ENCODE measurements at regions not wholly inside any gene's neighbourhood (a gene's known extent, or its start where the extent isn't known, plus 50 kb on each side); places are given as distances from the start of the nearest gene placed in this dataset.

DNA sequence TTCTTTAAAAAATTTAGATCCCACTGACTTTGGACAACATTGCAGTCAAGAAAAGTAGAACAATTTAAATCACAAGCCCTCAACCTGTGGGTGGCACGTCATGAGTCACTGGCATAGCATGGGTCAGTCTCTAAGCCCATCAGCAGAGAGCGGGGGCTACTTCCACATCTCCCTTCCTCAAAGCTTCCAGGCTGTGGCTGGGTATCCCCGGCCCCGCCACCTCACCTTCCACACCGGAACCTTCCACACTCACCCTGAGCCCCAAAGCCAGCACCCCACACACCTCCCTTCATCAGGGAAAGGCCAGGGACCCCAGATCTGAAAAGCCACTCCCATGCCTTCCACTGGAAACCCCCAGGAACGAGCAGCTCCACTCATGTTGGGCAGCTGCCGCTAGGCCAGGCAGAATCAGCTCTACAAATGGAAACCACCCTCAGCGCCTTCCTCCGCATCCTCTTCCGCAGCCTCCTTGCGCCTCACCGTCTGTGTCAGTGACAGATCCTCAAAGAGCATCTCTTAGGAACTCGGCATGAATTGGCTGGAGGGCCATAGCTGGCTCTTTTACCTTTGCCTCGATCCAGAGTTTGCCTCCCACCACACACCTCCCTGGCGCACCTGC, 156.5 kb downstream of the ERCC6L2 start:
- no TSS peak for BruUV-seq (replicated peaks)
- Histone ChIP-seq H3K79me2 (ENCODE audit: control insufficient read depth, insufficient read depth, low read length) (no peaks in the 10 kb centered on the region), H3K9me1 (ENCODE audit: control insufficient read depth, insufficient read depth, low read length) (no peaks in the 10 kb centered on the region), H3K9ac (ENCODE audit: insufficient read depth in 1 of 2, low read depth in 2 of 2, low read length in 2 of 2) (no peak overlapping the region), H4K20me1 (replicated peaks; ENCODE audit: control insufficient read depth, insufficient read depth, low read length) (no peaks in the 10 kb centered on the region), H3K4me3 (no peak overlapping the region), H3K36me3 (ENCODE audit: control insufficient read depth, insufficient read depth, low read length) (no peaks in the 10 kb centered on the region), H3K27ac (ENCODE audit: extremely low read depth, low read depth, low read length) (no peak overlapping the region), H3K27me3 (ENCODE audit: control insufficient read depth in 2 of 2, insufficient read depth in 2 of 2, low read length in 2 of 2) (peaks cover 2 to 31% of the 10 kb centered on the region in 2 experiments; a peak in 3 of 5 replicates), H3K4me2 (ENCODE audit: insufficient read depth, low read length) (no peak overlapping the region), H3K9me3 (replicated peaks; ENCODE audit: control insufficient read depth, insufficient read depth, low read depth, low read length) (peaks cover 6% of the 10 kb centered on the region; the same call in 1 of the 2 replicates), H3K4me1 (replicated peaks in 1 of 2; ENCODE audit: control insufficient read depth in 2 of 2, insufficient read depth in 2 of 2, low read length in 2 of 2) (peaks cover 0 to 3% of the 10 kb centered on the region in 2 experiments; a peak in 1 of 5 replicates), H2AFZ (ENCODE audit: low read depth, low read length) (no peak overlapping the region)
- intact Hi-C loops (cut with micrococcal nuclease) = no loop called here
- FAIRE-seq = no peak
- no peak for ATAC-seq
- WGBS (ENCODE audit: insufficient coverage, low coverage, missing lambda C conversion rate) = 18% methylated on average over 15 of the region's 15 CpGs
- ChIA-PET CTCF (ENCODE audit: low intra/inter-chr PET ratio) (no interaction called here), POLR2A (no interaction called here)
- DNase-seq (ENCODE audit: extremely low read depth in 1 of 4, low spot score in 3 of 4) = no peak
- TF ChIP-seq EZH2 (IDR thresholded peaks at IDR 0.05; ENCODE audit: borderline replicate concordance, low read depth, low read length) (no peak), ZC3H8 (IDR thresholded peaks at IDR 0.05) (no peak), POLR3A (IDR thresholded peaks at IDR 0.05; ENCODE audit: borderline replicate concordance, extremely low read depth, insufficient read depth, insufficient read length) (no peak), ZNF699 (CRISPR knock-in tag; IDR thresholded peaks at IDR 0.05; ENCODE audit: insufficient replicate concordance) (no peak), BRD9 (IDR thresholded peaks at IDR 0.05; ENCODE audit: low read depth, partially characterized antibody) (no peak), KLF16 (IDR thresholded peaks at IDR 0.05) (no peak), ZNF444 (CRISPR knock-in tag; IDR thresholded peaks at IDR 0.05) (no peak), ZNF655 (CRISPR knock-in tag; IDR thresholded peaks at IDR 0.05) (no peak)
- TF ChIP-seq, protein P1, sequence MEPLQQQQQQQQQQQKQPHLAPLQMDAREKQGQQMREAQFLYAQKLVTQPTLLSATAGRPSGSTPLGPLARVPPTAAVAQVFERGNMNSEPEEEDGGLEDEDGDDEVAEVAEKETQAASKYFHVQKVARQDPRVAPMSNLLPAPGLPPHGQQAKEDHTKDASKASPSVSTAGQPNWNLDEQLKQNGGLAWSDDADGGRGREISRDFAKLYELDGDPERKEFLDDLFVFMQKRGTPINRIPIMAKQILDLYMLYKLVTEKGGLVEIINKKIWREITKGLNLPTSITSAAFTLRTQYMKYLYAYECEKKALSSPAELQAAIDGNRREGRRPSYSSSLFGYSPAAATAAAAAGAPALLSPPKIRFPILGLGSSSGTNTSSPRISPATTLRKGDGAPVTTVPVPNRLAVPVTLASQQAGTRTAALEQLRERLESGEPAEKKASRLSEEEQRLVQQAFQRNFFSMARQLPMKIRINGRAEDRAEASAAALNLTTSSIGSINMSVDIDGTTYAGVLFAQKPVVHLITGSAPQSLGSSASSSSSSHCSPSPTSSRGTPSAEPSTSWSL (CRISPR knock-in tag; IDR thresholded peaks at IDR 0.05; ENCODE audit: borderline replicate concordance) = no peak
- in situ Hi-C loops (cut with MboI) = no loop called here
